HCT116 (cell line): ENCODE measurements at regions not wholly inside any gene's neighbourhood (a gene's known extent, or its start where the extent isn't known, plus 50 kb on each side); places are given as distances from the start of the nearest gene placed in this dataset.

Experiments used
- ATAC-seq: fragments of 200-7000 bp; cut with Tn5 transposase; 2 replicates; pipeline ENCODE4 v1.9.1; 2020; ENCODE audit warnings: mild to moderate bottlenecking, moderate library complexity
- BruUV-seq: library from RNA; stranded (reverse); fragments of 400-500 nt; replicated peaks from 2 replicates; lab custom pipeline; 2021; lab: Mats Ljungman, UMichigan
- CTCF ChIA-PET: fragments of 300-600 bp; sonication (Branson Sonifier 250); formaldehyde crosslinking; loops from one replicate; lab custom pipeline; 2021; ENCODE audit warnings: antibody characterized with exemption; lab: Charles Lee
- POLR2A ChIA-PET: fragments of 300-600, 350-600 bp; sonication (Branson Sonifier 250); formaldehyde crosslinking; loops from one replicate; lab custom pipeline; 2021; ENCODE audit warnings: antibody characterized with exemption; lab: Charles Lee
- RAD21 ChIA-PET, 2 experiments: fragments of 300-600 bp; sonication (Branson Sonifier 250); formaldehyde crosslinking; loops; one replicate each; lab custom pipeline; 2023; ENCODE audit warnings: low total read pairs in 2 of 2; ENCODE audit not compliant: uncharacterized antibody in 2 of 2, unreplicated experiment in 2 of 2, low non-redundant PET in 1 of 2; lab: Charles Lee
- DNase-seq: peaks from one replicate; pipeline ENCODE4 v3.0.0-alpha.2; 2010; ENCODE audit warnings: low read depth, low spot score
- H2AFZ ChIP-seq: fragments of 200-600 bp; shearing (Covaris generic), sonication (generic); 2 replicates; pipeline ENCODE4 v1.6.1; 2017; ENCODE audit warnings: low read depth, mixed run types, mixed read lengths, antibody characterized with exemption, low read length; ENCODE audit not compliant: poor library complexity, severe bottlenecking
- H3K27ac ChIP-seq: 2 replicates; pipeline ENCODE4 v1.5.1; 2012; ENCODE audit warnings: low read depth, low read length
- H3K27me3 ChIP-seq: fragments of 200-600 bp; sonication (generic); 2 replicates; pipeline ENCODE4 v1.6.1; 2016; ENCODE audit warnings: mixed run types, low read length, mixed read lengths; ENCODE audit not compliant: insufficient read depth
- H3K36me3 ChIP-seq, 2 experiments: fragments of 200-500 bp in 1 of 2; fragments of 200-600 bp in 1 of 2; sonication (Bioruptor generic) in 1 of 2; sonication (generic) in 1 of 2; 2 replicates each; pipeline versions ENCODE4 v1.5.1 to v1.6.1; 2014 to 2016; ENCODE audit warnings: low read length in 2 of 2, inconsistent platforms in 1 of 2, mixed read lengths in 1 of 2, mixed run types in 1 of 2; ENCODE audit not compliant: insufficient read depth in 2 of 2, control insufficient read depth in 1 of 2
- H3K4me1 ChIP-seq, 2 experiments: fragments of 200-600 bp in 1 of 2; sonication (generic) in 1 of 2; 2 replicates each; pipeline versions ENCODE4 v1.5.1 to v1.6.1; 2012 to 2017; ENCODE audit warnings: low read length in 2 of 2, inconsistent platforms in 1 of 2, mild to moderate bottlenecking in 1 of 2, mixed read lengths in 1 of 2, mixed run types in 1 of 2, moderate library complexity in 1 of 2; ENCODE audit not compliant: insufficient read depth in 2 of 2, control insufficient read depth in 1 of 2
- H3K4me2 ChIP-seq: fragments of 200-600 bp; sonication (generic); 2 replicates; pipeline ENCODE4 v1.6.1; 2017; ENCODE audit warnings: mixed run types, low read length, mixed read lengths
- H3K4me3 ChIP-seq, 2 experiments: fragments of 200-600 bp in 1 of 2; sonication (generic) in 1 of 2; replicated peaks in 1 of 2; 2 replicates each; pipeline ENCODE4 v1.5.1; 2011 to 2016; ENCODE audit warnings: low read length in 2 of 2, control low read depth in 1 of 2, low read depth in 1 of 2, mild to moderate bottlenecking in 1 of 2, mixed read lengths in 1 of 2, mixed run types in 1 of 2
- H3K79me2 ChIP-seq: fragments of 200-600 bp; sonication (generic); 2 replicates; pipeline ENCODE4 v1.6.1; 2017; ENCODE audit warnings: mild to moderate bottlenecking, mixed run types, low read length, moderate library complexity, mixed read lengths; ENCODE audit not compliant: insufficient read depth
- H3K9ac ChIP-seq: fragments of 200-600 bp; sonication (generic); 2 replicates; pipeline ENCODE4 v1.6.1; 2016; ENCODE audit warnings: low read length, mixed read lengths
- H3K9me2 ChIP-seq: fragments of 200-600 bp; sonication (generic), shearing (Covaris generic); 2 replicates; pipeline ENCODE4 v1.6.1; 2017; ENCODE audit warnings: mixed run types, mild to moderate bottlenecking, moderate library complexity; ENCODE audit not compliant: insufficient read depth
- H3K9me3 ChIP-seq, 2 experiments: fragments of 200-500 bp in 1 of 2; fragments of 200-600 bp in 1 of 2; sonication (Bioruptor generic) in 1 of 2; sonication (generic) in 1 of 2; 2 replicates each; pipeline ENCODE4 v1.6.1; 2014 to 2017; ENCODE audit warnings: low read length in 2 of 2, mixed read lengths in 2 of 2, inconsistent platforms in 1 of 2, low read depth in 1 of 2, mild to moderate bottlenecking in 1 of 2, mixed run types in 1 of 2, moderate library complexity in 1 of 2; ENCODE audit not compliant: control insufficient read depth in 1 of 2, insufficient read depth in 1 of 2
- H4K20me1 ChIP-seq: fragments of 200-600 bp; sonication (generic), shearing (Covaris generic); 2 replicates; pipeline ENCODE4 v1.6.1; 2017; ENCODE audit warnings: mixed run types, mild to moderate bottlenecking, moderate library complexity; ENCODE audit not compliant: insufficient read depth
- CBX3 ChIP-seq: IDR thresholded peaks from 2 replicates; pipeline ENCODE4 v1.6.1; 2012; ENCODE audit warnings: low read depth
- CTCF ChIP-seq, 3 experiments: fragments of 200-600 bp in 1 of 3; sonication (generic) in 1 of 3; IDR thresholded peaks in 2 of 3; conservative IDR thresholded peaks in 1 of 3; 2 replicates each; pipeline ENCODE4 v1.5.1; 2012 to 2017; ENCODE audit warnings: low read depth in 2 of 3, low read length in 2 of 3, antibody characterized with exemption in 1 of 3, borderline replicate concordance in 1 of 3, control low read depth in 1 of 3, mild to moderate bottlenecking in 1 of 3, mixed read lengths in 1 of 3, mixed run types in 1 of 3, moderate library complexity in 1 of 3; ENCODE audit not compliant: insufficient read depth in 1 of 3
- EGR1 ChIP-seq: IDR thresholded peaks from 2 replicates; pipeline ENCODE4 v1.6.1; 2012; ENCODE audit warnings: low read depth
- ELF1 ChIP-seq: IDR thresholded peaks from 2 replicates; pipeline ENCODE4 v1.6.1; 2012; ENCODE audit warnings: low read depth, borderline replicate concordance
- EZH2 ChIP-seq: fragments of 200-600 bp; sonication (generic); IDR thresholded peaks from 2 replicates; pipeline ENCODE4 v1.6.1; 2017; ENCODE audit warnings: antibody characterized with exemption, mixed run types
- MAX ChIP-seq: IDR thresholded peaks from 2 replicates; pipeline ENCODE4 v1.6.1; 2012
- POLR2A ChIP-seq: IDR thresholded peaks from 2 replicates; pipeline ENCODE4 v1.7.0; 2011; ENCODE audit warnings: borderline replicate concordance; ENCODE audit not compliant: insufficient read depth, insufficient read length; ENCODE audit errors: extremely low read depth
- REST ChIP-seq: IDR thresholded peaks from 2 replicates; pipeline ENCODE4 v1.6.1; 2012; ENCODE audit warnings: low read depth
- SIN3A ChIP-seq: IDR thresholded peaks from 2 replicates; pipeline ENCODE4 v1.6.1; 2012; ENCODE audit warnings: low read depth
- ZFX ChIP-seq: fragments of 450-650 bp; IDR thresholded peaks from 2 replicates; pipeline ENCODE4 v1.6.1; 2017
- ZNF274 ChIP-seq: fragments of 200-500 bp; sonication (Bioruptor generic); IDR thresholded peaks from 2 replicates; pipeline ENCODE4 v1.6.1; 2014; ENCODE audit warnings: mild to moderate bottlenecking, low read depth, low read length, inconsistent platforms
- intact Hi-C: fragments of 100-400 bp; cut with micrococcal nuclease; formaldehyde crosslinking; loops from 2 replicates; pipeline ENCODE4 v1.10.0; 2022

GRCh38 chr3:5411786-5412185 lies 224.3 kb downstream of the EDEM1 start:
- RAD21 ChIA-PET, result interaction anchor here in 1 of 2 experiments (0.7 kb wide), 1 partner anchor 11 kb away, joined by 3 read pairs; no protein-coding TSS in a partner anchor
- Histone ChIP-seq H3K4me2 (no peak overlapping the region), H3K27me3 (no peaks in the 10 kb centered on the region), H3K36me3 (no peaks in the 10 kb centered on the region), H3K4me3 (no peak overlapping the region), H3K9me2 (no peaks in the 10 kb centered on the region), H3K9ac (no peak overlapping the region), H3K79me2 (no peaks in the 10 kb centered on the region), H3K4me1 (no peaks in the 10 kb centered on the region)
- intact Hi-C loops, result no loop called here
- POLR2A ChIA-PET, result no interaction called here
- ATAC-seq, result no peak
- CTCF ChIA-PET, result no interaction called here
- TF ChIP-seq ZNF274 (no peak), ZFX (no peak), CBX3 (no peak), SIN3A (no peak), MAX (no peak), CTCF (IDR thresholded peaks at IDR 0.05 in 2 of 3, conservative IDR thresholded peaks at IDR 0.05 in 1 of 3; ENCODE audit: borderline replicate concordance in 1 of 3, insufficient read depth in 1 of 3, low read depth in 2 of 3, low read length in 2 of 3) (no peak), REST (no peak), EZH2 (no peak), ELF1 (no peak), POLR2A (no peak), EGR1 (no peak)
- TF ChIP-seq, all 23 proteins: peak for 0
- DNase-seq, result no peak
- H2AFZ ChIP-seq, result no peak overlapping the region
- H3K9me3 ChIP-seq, result no peaks in the 10 kb centered on the region
- BruUV-seq, result no TSS peak
- H3K27ac ChIP-seq, result no peak overlapping the region
- no peaks in the 10 kb centered on the region for H4K20me1 ChIP-seq
